ENCODE measurements at regions not wholly inside any gene's neighbourhood (a gene's known extent, or its start where the extent isn't known, plus 50 kb on each side); places are given as distances from the start of the nearest gene placed in this dataset.

GRCh38 chr14:55772486-55772885, 192.5 kb downstream of the KTN1 start:
- no peak for DNase-seq
- Mint-ChIP-seq H3K27me3 (ENCODE audit: unreplicated experiment) (no peaks in the 10 kb centered on the region), H3K27ac (ENCODE audit: unreplicated experiment) (no peak overlapping the region), H3K4me3 (ENCODE audit: low read depth, unreplicated experiment) (no peak overlapping the region), H3K4me1 (ENCODE audit: low read depth, unreplicated experiment) (peaks cover 23% of the 10 kb centered on the region), H3K9me3 (ENCODE audit: low read depth, unreplicated experiment) (peaks cover 3% of the 10 kb centered on the region), H3K36me3 (ENCODE audit: insufficient read depth, unreplicated experiment) (no peaks in the 10 kb centered on the region)
- BruUV-seq (replicated peaks), result no TSS peak
- TF ChIP-seq, protein P1, sequence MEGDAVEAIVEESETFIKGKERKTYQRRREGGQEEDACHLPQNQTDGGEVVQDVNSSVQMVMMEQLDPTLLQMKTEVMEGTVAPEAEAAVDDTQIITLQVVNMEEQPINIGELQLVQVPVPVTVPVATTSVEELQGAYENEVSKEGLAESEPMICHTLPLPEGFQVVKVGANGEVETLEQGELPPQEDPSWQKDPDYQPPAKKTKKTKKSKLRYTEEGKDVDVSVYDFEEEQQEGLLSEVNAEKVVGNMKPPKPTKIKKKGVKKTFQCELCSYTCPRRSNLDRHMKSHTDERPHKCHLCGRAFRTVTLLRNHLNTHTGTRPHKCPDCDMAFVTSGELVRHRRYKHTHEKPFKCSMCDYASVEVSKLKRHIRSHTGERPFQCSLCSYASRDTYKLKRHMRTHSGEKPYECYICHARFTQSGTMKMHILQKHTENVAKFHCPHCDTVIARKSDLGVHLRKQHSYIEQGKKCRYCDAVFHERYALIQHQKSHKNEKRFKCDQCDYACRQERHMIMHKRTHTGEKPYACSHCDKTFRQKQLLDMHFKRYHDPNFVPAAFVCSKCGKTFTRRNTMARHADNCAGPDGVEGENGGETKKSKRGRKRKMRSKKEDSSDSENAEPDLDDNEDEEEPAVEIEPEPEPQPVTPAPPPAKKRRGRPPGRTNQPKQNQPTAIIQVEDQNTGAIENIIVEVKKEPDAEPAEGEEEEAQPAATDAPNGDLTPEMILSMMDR (IDR thresholded peaks at IDR 0.05; ENCODE audit: unreplicated experiment), result no peak
- CTCF ChIA-PET, result no interaction called here
- intact Hi-C loops (cut with micrococcal nuclease; ENCODE audit: unreplicated experiment), result no loop called here

GRCh38 chr14:55773312-55773711, 193.3 kb downstream of the KTN1 start:
- H3K27ac Mint-ChIP-seq (ENCODE audit: unreplicated experiment), result no peak overlapping the region
- H3K4me3 Mint-ChIP-seq (ENCODE audit: low read depth, unreplicated experiment), result no peak overlapping the region
- no peak for DNase-seq
- no peaks in the 10 kb centered on the region for H3K36me3 Mint-ChIP-seq (ENCODE audit: insufficient read depth, unreplicated experiment)
- peaks cover 3% of the 10 kb centered on the region for H3K9me3 Mint-ChIP-seq (ENCODE audit: low read depth, unreplicated experiment)
- no TSS peak for BruUV-seq (replicated peaks)
- CTCF ChIA-PET, result no interaction called here
- no peaks in the 10 kb centered on the region for H3K27me3 Mint-ChIP-seq (ENCODE audit: unreplicated experiment)
- H3K4me1 Mint-ChIP-seq (ENCODE audit: low read depth, unreplicated experiment), result peaks cover 31% of the 10 kb centered on the region
- intact Hi-C loops (cut with micrococcal nuclease; ENCODE audit: unreplicated experiment), result no loop called here
- TF ChIP-seq, protein P1 (IDR thresholded peaks at IDR 0.05; ENCODE audit: unreplicated experiment), result no peak

DNA sequence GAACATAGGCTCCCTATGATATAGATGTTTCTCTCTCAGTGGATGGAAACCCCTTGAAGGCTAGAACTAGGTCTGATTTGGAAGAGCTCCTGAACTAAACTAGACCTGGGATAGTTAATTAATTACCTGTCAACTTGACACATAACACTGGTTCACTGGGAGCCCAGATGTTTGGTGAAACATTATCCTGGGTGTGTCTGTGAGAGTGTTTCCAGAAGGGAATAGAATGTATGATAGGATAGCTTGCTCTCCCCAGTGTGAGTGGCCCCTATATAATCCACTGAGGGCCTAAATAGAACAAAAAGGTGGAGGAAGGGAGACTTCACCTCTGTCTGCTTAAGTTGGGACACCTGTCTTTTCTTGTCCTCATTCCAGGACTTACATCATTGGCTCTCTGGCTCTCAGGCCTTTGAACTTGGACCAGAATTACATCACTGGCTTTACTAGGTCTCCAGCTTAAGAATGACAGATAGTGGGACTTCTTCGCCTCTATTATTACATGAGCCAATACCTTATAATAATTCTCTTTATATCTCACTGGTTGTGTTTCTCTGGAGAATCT, 194.1 kb downstream of the KTN1 start:
- no peak overlapping the region for H3K4me3 Mint-ChIP-seq (ENCODE audit: low read depth, unreplicated experiment)
- intact Hi-C loops (cut with micrococcal nuclease; ENCODE audit: unreplicated experiment), result no loop called here
- no peak overlapping the region for H3K27ac Mint-ChIP-seq (ENCODE audit: unreplicated experiment)
- no TSS peak for BruUV-seq (replicated peaks)
- TF ChIP-seq, protein P1 (IDR thresholded peaks at IDR 0.05; ENCODE audit: unreplicated experiment), result no peak
- CTCF ChIA-PET, result no interaction called here
- H3K27me3 Mint-ChIP-seq (ENCODE audit: unreplicated experiment), result no peaks in the 10 kb centered on the region
- no peak for DNase-seq
- peaks cover 39% of the 10 kb centered on the region for H3K4me1 Mint-ChIP-seq (ENCODE audit: low read depth, unreplicated experiment)
- peaks cover 2% of the 10 kb centered on the region for H3K9me3 Mint-ChIP-seq (ENCODE audit: low read depth, unreplicated experiment)
- no peaks in the 10 kb centered on the region for H3K36me3 Mint-ChIP-seq (ENCODE audit: insufficient read depth, unreplicated experiment)

DNA sequence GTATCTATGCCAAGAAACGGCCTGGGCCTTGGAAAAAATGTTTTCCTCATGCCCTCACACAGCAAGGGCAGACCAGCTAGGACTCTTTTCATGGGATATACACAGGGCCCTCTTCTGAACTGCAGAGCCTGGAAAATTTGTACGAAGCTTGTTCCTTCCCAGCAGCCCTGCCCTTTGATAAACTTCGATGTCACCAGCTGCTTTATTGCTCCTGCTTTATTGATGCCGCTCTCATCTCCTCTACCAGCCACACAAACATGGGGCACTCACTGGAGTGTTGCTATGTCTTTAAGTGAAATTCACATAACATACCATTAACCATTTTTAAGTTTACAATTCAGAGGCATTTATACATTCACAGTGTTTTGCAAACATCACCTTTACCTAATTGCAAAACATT, 197.9 kb downstream of the KTN1 start:
- peaks cover 4% of the 10 kb centered on the region for H3K9me3 Mint-ChIP-seq (ENCODE audit: low read depth, unreplicated experiment)
- no TSS peak for BruUV-seq (replicated peaks)
- H3K27ac Mint-ChIP-seq (ENCODE audit: unreplicated experiment), result no peak overlapping the region
- no peaks in the 10 kb centered on the region for H3K27me3 Mint-ChIP-seq (ENCODE audit: unreplicated experiment)
- CTCF ChIA-PET, result interaction anchor here (0.6 kb wide), 1 partner anchor 287 kb away, joined by 3 read pairs; no protein-coding TSS in a partner anchor
- intact Hi-C loops (cut with micrococcal nuclease; ENCODE audit: unreplicated experiment), result no loop called here
- H3K36me3 Mint-ChIP-seq (ENCODE audit: insufficient read depth, unreplicated experiment), result peaks cover 16% of the 10 kb centered on the region
- no peak for DNase-seq
- TF ChIP-seq, protein P1 (IDR thresholded peaks at IDR 0.05; ENCODE audit: unreplicated experiment), result no peak
- no peak overlapping the region for H3K4me3 Mint-ChIP-seq (ENCODE audit: low read depth, unreplicated experiment)
- H3K4me1 Mint-ChIP-seq (ENCODE audit: low read depth, unreplicated experiment), result peaks cover 67% of the 10 kb centered on the region

All from Calu3 (cell line).